Esophagus muscularis mucosa (tissue), 4 donors: ENCODE measurements at regions not wholly inside any gene's neighbourhood (a gene's known extent, or its start where the extent isn't known, plus 50 kb on each side); places are given as distances from the start of the nearest gene placed in this dataset.

Experiments used
- DNase-seq: peaks from one replicate; pipeline ENCODE4 v3.0.0-alpha.2; 2017; ENCODE audit errors: extremely low spot score
- H3K27ac ChIP-seq, 4 donors: fragments of 200-600 bp; sonication (generic); replicated peaks in 1 of 4; 1 replicate in 3 of 4; 2 replicates in 1 of 4; pipeline ENCODE4 v1.5.1; 2016 to 2019; ENCODE audit warnings: mild to moderate bottlenecking in 1 of 4
- H3K27me3 ChIP-seq, 4 donors: fragments of 200-600 bp; sonication (generic); one replicate each; pipeline versions ENCODE4 v1.5.1 to v1.6.0; 2016 to 2019
- H3K36me3 ChIP-seq, 4 donors: fragments of 200-600 bp; sonication (generic); one replicate each; pipeline ENCODE4 v1.5.1; 2016 to 2019
- H3K4me1 ChIP-seq, 4 donors: fragments of 200-600 bp; sonication (generic); one replicate each; pipeline ENCODE4 v1.5.1; 2016 to 2019
- H3K4me3 ChIP-seq, 4 donors: fragments of 200-600 bp; sonication (generic); 1 replicate in 2 of 4; 2 replicates in 2 of 4; pipeline ENCODE4 v1.5.1; 2016 to 2019; ENCODE audit warnings: mild to moderate bottlenecking in 4 of 4, moderate library complexity in 1 of 4
- H3K9me3 ChIP-seq, 4 donors: fragments of 200-600 bp; sonication (generic); 1 replicate in 3 of 4; 2 replicates in 1 of 4; pipeline ENCODE4 v1.5.1; 2016 to 2019
- EP300 ChIP-seq: sonication (generic); formaldehyde crosslinking; IDR thresholded peaks from one replicate; pipeline ENCODE4 v1.6.1; 2017; ENCODE audit warnings: antibody characterized with exemption
- POLR2A ChIP-seq: fragments of 450-650 bp; IDR thresholded peaks from one replicate; pipeline ENCODE4 v1.6.1; 2017; ENCODE audit warnings: antibody characterized with exemption, moderate library complexity, mild to moderate bottlenecking, low read depth
- POLR2AphosphoS5 ChIP-seq, 2 donors: sonication (generic); formaldehyde crosslinking; IDR thresholded peaks; one replicate each; pipeline ENCODE4 v1.6.1; 2017; ENCODE audit warnings: antibody characterized with exemption in 2 of 2
- WGBS: methylation state at CpG from one replicate; pipeline ENCODE4 v1.1.5; 2018; 5-methylcytosine and 5-hydroxymethylcytosine counted together
- intact Hi-C: fragments of 100-400 bp; cut with DNase I; formaldehyde crosslinking; loops from one replicate; pipeline ENCODE4 v1.15.1; 2023
- TF ChIP-seq, protein P1 (sequence below), 3 experiments: fragments of 200-600 bp in 2 of 3; fragments of 450-650 bp in 1 of 3; sonication (generic) in 2 of 3; IDR thresholded peaks; one replicate each; pipeline ENCODE4 v1.5.1; 2017 to 2019; ENCODE audit warnings: antibody characterized with exemption in 3 of 3, mild to moderate bottlenecking in 2 of 3, moderate library complexity in 1 of 3

DNA sequence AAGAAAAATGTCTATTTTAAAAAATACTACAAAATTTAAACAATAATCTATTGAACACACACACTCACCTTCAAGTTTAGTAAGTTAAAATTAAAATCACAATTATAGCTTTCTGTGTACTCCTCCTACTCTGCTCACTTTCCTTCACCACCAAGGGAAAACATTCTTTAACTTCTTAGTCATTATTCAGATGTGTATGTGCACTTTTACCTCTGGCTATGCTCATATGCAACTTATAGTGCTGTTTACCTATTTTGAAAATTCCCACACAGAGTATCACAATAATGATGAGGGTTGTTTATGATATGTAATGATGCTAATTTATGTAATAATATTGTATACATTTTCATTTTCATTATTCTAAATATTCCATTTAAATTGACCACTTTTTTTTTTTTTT is 661.4 kb downstream of the MRPL39 start:
- Histone ChIP-seq H3K27ac (no peak overlapping the region), H3K9me3 (no peaks in the 10 kb centered on the region), H3K36me3 (no peaks in the 10 kb centered on the region), H3K4me3 (no peak overlapping the region), H3K27me3 (no peaks in the 10 kb centered on the region), H3K4me1 (no peaks in the 10 kb centered on the region)
- TF ChIP-seq, protein P1, sequence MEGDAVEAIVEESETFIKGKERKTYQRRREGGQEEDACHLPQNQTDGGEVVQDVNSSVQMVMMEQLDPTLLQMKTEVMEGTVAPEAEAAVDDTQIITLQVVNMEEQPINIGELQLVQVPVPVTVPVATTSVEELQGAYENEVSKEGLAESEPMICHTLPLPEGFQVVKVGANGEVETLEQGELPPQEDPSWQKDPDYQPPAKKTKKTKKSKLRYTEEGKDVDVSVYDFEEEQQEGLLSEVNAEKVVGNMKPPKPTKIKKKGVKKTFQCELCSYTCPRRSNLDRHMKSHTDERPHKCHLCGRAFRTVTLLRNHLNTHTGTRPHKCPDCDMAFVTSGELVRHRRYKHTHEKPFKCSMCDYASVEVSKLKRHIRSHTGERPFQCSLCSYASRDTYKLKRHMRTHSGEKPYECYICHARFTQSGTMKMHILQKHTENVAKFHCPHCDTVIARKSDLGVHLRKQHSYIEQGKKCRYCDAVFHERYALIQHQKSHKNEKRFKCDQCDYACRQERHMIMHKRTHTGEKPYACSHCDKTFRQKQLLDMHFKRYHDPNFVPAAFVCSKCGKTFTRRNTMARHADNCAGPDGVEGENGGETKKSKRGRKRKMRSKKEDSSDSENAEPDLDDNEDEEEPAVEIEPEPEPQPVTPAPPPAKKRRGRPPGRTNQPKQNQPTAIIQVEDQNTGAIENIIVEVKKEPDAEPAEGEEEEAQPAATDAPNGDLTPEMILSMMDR (IDR thresholded peaks at IDR 0.05): no peak
- no peak for TF ChIP-seq EP300
- TF ChIP-seq POLR2AphosphoS5 (IDR thresholded peaks at IDR 0.05): no peak
- no peak for TF ChIP-seq POLR2A
- intact Hi-C loops: no loop called here
- DNase-seq: no peak

GRCh38 chr21:24941316-24942185 is 665.7 kb downstream of the MRPL39 start:
- 53% methylated on average over 4 of the region's 4 CpGs for WGBS
- Histone ChIP-seq H3K4me3 (no peak overlapping the region), H3K4me1 (peaks cover 0 to 11% (median 8%) of the 10 kb centered on the region in 4 donors), H3K27me3 (no peaks in the 10 kb centered on the region), H3K27ac (no peak overlapping the region), H3K36me3 (no peaks in the 10 kb centered on the region), H3K9me3 (no peaks in the 10 kb centered on the region)
- intact Hi-C loops: no loop called here
- no peak for TF ChIP-seq POLR2AphosphoS5 (IDR thresholded peaks at IDR 0.05)
- TF ChIP-seq EP300: no peak
- DNase-seq: no peak

GRCh38 chr21:24939291-24939690 is 668.0 kb downstream of the MRPL39 start:
- no peak overlapping the region for H3K4me3 ChIP-seq
- no peaks in the 10 kb centered on the region for H3K27me3 ChIP-seq
- no peaks in the 10 kb centered on the region for H3K9me3 ChIP-seq
- intact Hi-C loops: no loop called here
- TF ChIP-seq, protein P1 (IDR thresholded peaks at IDR 0.05): no peak
- TF ChIP-seq POLR2A: no peak
- no peak for TF ChIP-seq EP300
- TF ChIP-seq POLR2AphosphoS5 (IDR thresholded peaks at IDR 0.05): no peak
- no peak overlapping the region for H3K27ac ChIP-seq
- peaks cover 0 to 11% (median 8%) of the 10 kb centered on the region in 4 donors for H3K4me1 ChIP-seq
- WGBS: 63% methylated on average over 1 of the region's 1 CpG
- H3K36me3 ChIP-seq: no peaks in the 10 kb centered on the region
- DNase-seq: no peak

GRCh38 chr21:24938573-24938972 is 668.7 kb downstream of the MRPL39 start:
- WGBS: 75% methylated on average over 5 of the region's 5 CpGs
- intact Hi-C loops: no loop called here

DNA sequence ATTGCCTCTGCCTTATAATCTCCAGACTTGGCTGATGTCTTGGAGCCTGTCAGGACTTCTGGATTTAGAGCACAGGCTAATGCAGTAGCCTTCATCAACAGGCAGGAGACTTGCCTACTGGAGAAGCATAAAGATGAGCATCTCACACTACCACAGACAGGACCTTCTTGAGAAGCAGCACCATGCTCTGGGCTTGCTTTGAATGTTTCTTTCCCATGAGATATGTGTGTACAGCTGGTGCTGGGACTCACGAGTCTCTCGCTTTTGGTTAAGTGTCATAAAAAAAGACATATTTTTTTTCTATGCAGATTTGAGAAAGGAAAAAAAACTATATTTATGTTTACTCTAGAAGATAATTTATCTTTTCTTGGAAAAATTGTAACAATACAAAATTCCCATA is 671.3 kb downstream of the MRPL39 start:
- Histone ChIP-seq H3K27me3 (no peaks in the 10 kb centered on the region), H3K9me3 (no peaks in the 10 kb centered on the region), H3K36me3 (no peaks in the 10 kb centered on the region), H3K4me3 (no peak overlapping the region), H3K27ac (no peak overlapping the region), H3K4me1 (peaks cover 0 to 11% (median 8%) of the 10 kb centered on the region in 4 donors)
- intact Hi-C loops: no loop called here
- 90% methylated on average over 2 of the region's 2 CpGs for WGBS
- no peak for TF ChIP-seq POLR2AphosphoS5 (IDR thresholded peaks at IDR 0.05)
- TF ChIP-seq, protein P1 (IDR thresholded peaks at IDR 0.05): no peak
- no peak for TF ChIP-seq EP300
- no peak for TF ChIP-seq POLR2A
- DNase-seq: no peak

More at GRCh38 chr21:24938573-24938972, 668.7 kb downstream of the MRPL39 start:
- Histone ChIP-seq H3K27me3 (no peaks in the 10 kb centered on the region), H3K36me3 (no peaks in the 10 kb centered on the region), H3K4me1 (peaks cover 0 to 11% (median 8%) of the 10 kb centered on the region in 4 donors), H3K27ac (no peak overlapping the region), H3K4me3 (no peak overlapping the region), H3K9me3 (no peaks in the 10 kb centered on the region)
- no peak for DNase-seq
- TF ChIP-seq POLR2A (no peak), EP300 (no peak)
